Stomach (tissue), 8 donors: ENCODE measurements at regions not wholly inside any gene's neighbourhood (a gene's known extent, or its start where the extent isn't known, plus 50 kb on each side); places are given as distances from the start of the nearest gene placed in this dataset.

Experiments
- DNase-seq, 2 donors: peaks; one replicate each; pipeline versions ENCODE4 v3.0.0 to v3.0.0-alpha.2; 2013 to 2019
- H3K27ac ChIP-seq, 5 donors: fragments of 200-600 bp in 4 of 5; sonication (generic) in 4 of 5; one replicate each; pipeline ENCODE4 v1.5.1; 2013 to 2019; ENCODE audit warnings: mild to moderate bottlenecking in 1 of 5, moderate library complexity in 1 of 5
- H3K27me3 ChIP-seq, 3 donors: fragments of 200-600 bp; sonication (generic); one replicate each; pipeline ENCODE4 v1.5.1; 2017 to 2019; ENCODE audit warnings: mixed run types in 1 of 3
- H3K36me3 ChIP-seq, 4 donors: fragments of 200-600 bp; sonication (generic); 1 replicate in 3 of 4; 2 replicates in 1 of 4; pipeline ENCODE4 v1.5.1; 2016 to 2019
- H3K4me1 ChIP-seq, 4 donors: fragments of 200-600 bp; sonication (generic); one replicate each; pipeline ENCODE4 v1.5.1; 2016 to 2019
- H3K4me3 ChIP-seq, 4 donors: fragments of 200-600 bp; sonication (generic) in 3 of 4; one replicate each; pipeline ENCODE4 v1.5.1; 2016 to 2019; ENCODE audit warnings: mild to moderate bottlenecking in 1 of 4
- H3K9me3 ChIP-seq, 4 donors: fragments of 200-600 bp; sonication (generic); one replicate each; pipeline ENCODE4 v1.5.1; 2016 to 2019
- CTCF ChIP-seq, 7 experiments: fragments of 450-650 bp in 4 of 7; fragments of 200-600 bp in 3 of 7; sonication (generic) in 3 of 7; IDR thresholded peaks; one replicate each; pipeline ENCODE4 v1.5.1; 2016 to 2019; ENCODE audit warnings: antibody characterized with exemption in 7 of 7, control low read depth in 2 of 7, mild to moderate bottlenecking in 1 of 7
- EP300 ChIP-seq: sonication (generic); formaldehyde crosslinking; IDR thresholded peaks from one replicate; pipeline ENCODE4 v1.6.1; 2017; ENCODE audit warnings: antibody characterized with exemption
- POLR2A ChIP-seq, 4 donors: fragments of 450-650 bp; IDR thresholded peaks; one replicate each; pipeline ENCODE4 v1.6.1; 2016; ENCODE audit warnings: antibody characterized with exemption in 4 of 4, control low read depth in 2 of 4, mild to moderate bottlenecking in 1 of 4, moderate library complexity in 1 of 4
- POLR2AphosphoS5 ChIP-seq, 3 donors: sonication (generic); formaldehyde crosslinking; IDR thresholded peaks; one replicate each; pipeline ENCODE4 v1.6.1; 2016; ENCODE audit warnings: antibody characterized with exemption in 3 of 3
- WGBS, 5 donors: extraction: QIAGEN DNeasy Blood & Tissue Kit in 3 of 5; methylation state at CpG; one replicate each; pipeline versions ENCODE4 v1.1.5 to v1.1.7; 2013 to 2018; 5-methylcytosine and 5-hydroxymethylcytosine counted together
- intact Hi-C: fragments of 100-400 bp; cut with DNase I; formaldehyde crosslinking; loops from one replicate; pipeline ENCODE4 v1.15.1; 2023; ENCODE audit warnings: low total_unique reads
- donor health status: healthy with polysubstance abuse.
- donor health status: Bipolar disorder and iron deficiency.
- donor health status: healthy.

- TF ChIP-seq EP300 = no peak
- no peak for TF ChIP-seq POLR2A (IDR thresholded peaks at IDR 0.05)
- no peak for TF ChIP-seq CTCF (IDR thresholded peaks at IDR 0.05)
- TF ChIP-seq POLR2AphosphoS5 (IDR thresholded peaks at IDR 0.05) = no peak
- H3K36me3 ChIP-seq = no peaks in the 10 kb centered on the region
- no peaks in the 10 kb centered on the region for H3K4me1 ChIP-seq
- DNase-seq = peak in 1 of 2 donors; percentile 1
- H3K27me3 ChIP-seq = peaks cover 0 to 10% (median 0%) of the 10 kb centered on the region in 3 donors
- no peaks in the 10 kb centered on the region for H3K9me3 ChIP-seq
- no peak overlapping the region for H3K4me3 ChIP-seq
- H3K27ac ChIP-seq = no peak overlapping the region
- intact Hi-C loops = no loop called here
Observed at GRCh38 chr1:22283596-22283995, 140.7 kb upstream of the WNT4 start.

- Histone ChIP-seq H3K4me3 (no peak overlapping the region), H3K4me1 (no peaks in the 10 kb centered on the region), H3K36me3 (no peaks in the 10 kb centered on the region), H3K27me3 (peaks cover 0 to 10% (median 0%) of the 10 kb centered on the region in 3 donors), H3K27ac (no peak overlapping the region), H3K9me3 (no peaks in the 10 kb centered on the region)
- TF ChIP-seq POLR2AphosphoS5 (IDR thresholded peaks at IDR 0.05) (no peak), POLR2A (IDR thresholded peaks at IDR 0.05) (no peak), CTCF (IDR thresholded peaks at IDR 0.05) (no peak), EP300 (no peak)
- no peak for DNase-seq
- intact Hi-C loops = no loop called here
- 65 to 77% (median 74%) methylated on average over 1 of the region's 1 CpG for WGBS, 5 donors
Observed at GRCh38 chr1:22284236-22284635, 141.3 kb upstream of the WNT4 start.

GRCh38 chr1:22284906-22285548 is 142.1 kb upstream of the WNT4 start:
- TF ChIP-seq POLR2A (IDR thresholded peaks at IDR 0.05) (no peak), EP300 (no peak), CTCF (IDR thresholded peaks at IDR 0.05) (no peak), POLR2AphosphoS5 (IDR thresholded peaks at IDR 0.05) (no peak)
- WGBS, 5 donors = 90 to 94% (median 93%) methylated on average over 15 of the region's 15 CpGs
- peak; percentile 1 to 21 for DNase-seq

GRCh38 chr1:22285549-22286396 is 142.9 kb upstream of the WNT4 start:
- no peaks in the 10 kb centered on the region for H3K4me1 ChIP-seq
- DNase-seq = peak; percentile 23 to 36
- intact Hi-C loops = no loop called here
- TF ChIP-seq POLR2A (IDR thresholded peaks at IDR 0.05) (no peak), EP300 (no peak), POLR2AphosphoS5 (IDR thresholded peaks at IDR 0.05) (no peak), CTCF (IDR thresholded peaks at IDR 0.05) (no peak)
- H3K9me3 ChIP-seq = no peaks in the 10 kb centered on the region
- WGBS, 5 donors = 61 to 97% (median 77%) methylated on average over 9 to 37 of the region's 37 CpGs
- peaks cover 0 to 23% (median 0%) of the 10 kb centered on the region in 3 donors for H3K27me3 ChIP-seq
- no peak overlapping the region for H3K27ac ChIP-seq
- no peak overlapping the region for H3K4me3 ChIP-seq
- no peaks in the 10 kb centered on the region for H3K36me3 ChIP-seq

More at GRCh38 chr1:22284906-22285548, 142.1 kb upstream of the WNT4 start:
- H3K27me3 ChIP-seq = peaks cover 0 to 17% (median 0%) of the 10 kb centered on the region in 3 donors
- no peaks in the 10 kb centered on the region for H3K4me1 ChIP-seq
- no peaks in the 10 kb centered on the region for H3K36me3 ChIP-seq
- H3K9me3 ChIP-seq = no peaks in the 10 kb centered on the region
- H3K4me3 ChIP-seq = no peak overlapping the region
- intact Hi-C loops = no loop called here
- H3K27ac ChIP-seq = no peak overlapping the region
